DND-41 (cell line): ENCODE measurements at regions not wholly inside any gene's neighbourhood (a gene's known extent, or its start where the extent isn't known, plus 50 kb on each side); places are given as distances from the start of the nearest gene placed in this dataset.
"Not testable (repeated sequence)": the region's sequence is repeated elsewhere in the genome, so short reads cannot be mapped to it uniquely, and the experiment has no call there.

Source experiments
- ATAC-seq: fragments of 200-7000 bp; cut with Tn5 transposase; 3 replicates; pipeline ENCODE4 v1.9.1; 2021; ENCODE audit warnings: low read depth; ENCODE audit not compliant: insufficient read depth
- DNase-seq: peaks from one replicate; pipeline ENCODE4 v3.0.0-alpha.2; 2020
- H2AFZ ChIP-seq: 2 replicates; pipeline ENCODE4 v1.6.0; 2012; ENCODE audit warnings: low read depth, low read length
- H3K27ac ChIP-seq: 2 replicates; pipeline ENCODE4 v1.5.1; 2012; ENCODE audit warnings: low read length, inconsistent platforms
- H3K27me3 ChIP-seq: fragments of 200-600 bp; sonication (generic); 2 replicates; pipeline ENCODE4 v1.6.0; 2012; ENCODE audit warnings: low read length, mild to moderate bottlenecking, inconsistent platforms; ENCODE audit not compliant: insufficient read depth, poor library complexity
- H3K36me3 ChIP-seq: 2 replicates; pipeline ENCODE4 v1.5.1; 2012; ENCODE audit warnings: low read length, inconsistent platforms; ENCODE audit not compliant: insufficient read depth
- H3K4me1 ChIP-seq: 2 replicates; pipeline ENCODE4 v1.5.1; 2012; ENCODE audit warnings: mild to moderate bottlenecking, low read length; ENCODE audit not compliant: insufficient read depth
- H3K4me2 ChIP-seq: 2 replicates; pipeline ENCODE4 v1.6.0; 2012; ENCODE audit warnings: mild to moderate bottlenecking, moderate library complexity, low read length, inconsistent platforms; ENCODE audit not compliant: insufficient read depth
- H3K4me3 ChIP-seq, 2 experiments: fragments of 200-600 bp in 1 of 2; shearing (Covaris generic) in 1 of 2; 2 replicates each; pipeline ENCODE4 v1.5.1; 2012 to 2016; ENCODE audit warnings: inconsistent platforms in 2 of 2, low read length in 2 of 2, mild to moderate bottlenecking in 2 of 2, low read depth in 1 of 2, moderate library complexity in 1 of 2
- H3K79me2 ChIP-seq: 2 replicates; pipeline ENCODE4 v1.6.0; 2012; ENCODE audit warnings: low read length, inconsistent platforms; ENCODE audit not compliant: insufficient read depth
- H3K9ac ChIP-seq: 2 replicates; pipeline ENCODE4 v1.6.0; 2012; ENCODE audit warnings: low read depth, mild to moderate bottlenecking, inconsistent platforms, low read length, moderate library complexity
- H3K9me3 ChIP-seq: 2 replicates; pipeline ENCODE4 v1.5.1; 2012; ENCODE audit warnings: low read length, moderate library complexity, mild to moderate bottlenecking, inconsistent platforms; ENCODE audit not compliant: insufficient read depth, severe bottlenecking
- H4K20me1 ChIP-seq: 2 replicates; pipeline ENCODE4 v1.6.0; 2012; ENCODE audit warnings: low read length; ENCODE audit not compliant: insufficient read depth
- CTCF ChIP-seq: IDR thresholded peaks from 2 replicates; pipeline ENCODE4 v1.5.1; 2012; ENCODE audit warnings: borderline replicate concordance, low read length, moderate library complexity, mild to moderate bottlenecking; ENCODE audit not compliant: poor library complexity, severe bottlenecking; ENCODE audit errors: extremely low read depth
- EZH2 ChIP-seq: IDR thresholded peaks from 3 replicates; pipeline ENCODE4 v1.6.1; 2012; ENCODE audit warnings: borderline replicate concordance, low read depth, mild to moderate bottlenecking, moderate library complexity, low read length, inconsistent platforms; ENCODE audit not compliant: severe bottlenecking

GRCh38 chr1:173269490-173270230 is 62.5 kb upstream of the TNFSF4 start:
- DNase-seq (no peak), ATAC-seq (no peak)
- Histone ChIP-seq H3K4me1 (peaks cover 10% of the 10 kb centered on the region; the same call in 1 of the 2 replicates), H3K4me2 (no peak overlapping the region), H3K9me3 (peaks cover 2% of the 10 kb centered on the region), H3K36me3 (no peaks in the 10 kb centered on the region), H3K27ac (no peak overlapping the region), H3K27me3 (no peaks in the 10 kb centered on the region), H3K9ac (no peak overlapping the region), H3K4me3 (no peak overlapping the region), H4K20me1 (no peaks in the 10 kb centered on the region), H3K79me2 (no peaks in the 10 kb centered on the region), H2AFZ (no peak overlapping the region)
- no peak for TF ChIP-seq EZH2
- no peak for TF ChIP-seq CTCF

DNA sequence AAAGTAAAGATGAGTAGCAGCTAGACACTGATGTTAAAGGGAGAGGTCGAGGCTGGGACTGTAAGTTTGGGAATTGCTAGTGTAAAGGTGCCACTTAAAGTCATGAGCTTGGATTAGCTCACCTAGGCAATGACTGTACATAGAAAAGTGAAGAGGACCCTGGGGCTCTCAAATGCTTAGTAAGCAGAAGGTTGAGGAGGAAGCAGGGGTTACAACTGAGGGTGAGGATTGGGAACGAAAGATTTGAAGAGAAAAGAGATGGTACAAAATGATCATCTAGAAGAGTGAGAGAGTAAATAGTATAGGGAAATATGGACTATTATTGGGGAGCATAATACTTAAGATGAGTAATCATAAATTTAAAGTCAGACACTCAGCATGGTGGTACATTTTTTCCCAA is 63.1 kb upstream of the TNFSF4 start:
- Histone ChIP-seq H3K36me3 (no peaks in the 10 kb centered on the region), H4K20me1 (no peaks in the 10 kb centered on the region), H3K4me2 (no peak overlapping the region), H3K27ac (no peak overlapping the region), H3K9me3 (peaks cover 2% of the 10 kb centered on the region), H3K4me3 (no peak overlapping the region), H2AFZ (no peak overlapping the region), H3K79me2 (no peaks in the 10 kb centered on the region), H3K27me3 (no peaks in the 10 kb centered on the region), H3K9ac (no peak overlapping the region), H3K4me1 (peaks cover 10% of the 10 kb centered on the region; the same call in 1 of the 2 replicates)
- ATAC-seq = no peak
- TF ChIP-seq EZH2 (no peak), CTCF (no peak)
- DNase-seq = no peak

DNA sequence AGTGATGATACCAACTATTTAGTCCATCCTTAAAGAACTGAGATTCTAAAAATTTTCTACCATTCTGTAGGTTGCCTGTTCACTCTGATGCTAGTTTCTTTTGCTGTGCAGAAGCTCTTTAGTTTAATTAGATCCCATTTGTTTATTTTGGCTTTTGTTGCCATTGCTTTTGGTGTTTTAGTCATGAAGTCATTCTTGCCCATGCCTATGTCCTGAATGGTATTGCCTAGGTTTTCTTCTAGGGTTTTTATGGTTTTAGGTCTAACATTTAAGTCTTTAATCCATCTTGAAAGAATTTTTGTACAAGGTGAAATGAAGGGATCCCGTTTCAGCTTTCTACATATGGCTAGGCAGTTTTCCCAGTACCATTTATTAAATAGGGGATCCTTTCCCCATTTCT is 63.9 kb upstream of the TNFSF4 start:
- H2AFZ ChIP-seq, H3K4me3 ChIP-seq, H4K20me1 ChIP-seq, H3K4me1 ChIP-seq, ATAC-seq, H3K36me3 ChIP-seq, DNase-seq, H3K27ac ChIP-seq, H3K27me3 ChIP-seq, H3K4me2 ChIP-seq, H3K9ac ChIP-seq, H3K9me3 ChIP-seq, H3K79me2 ChIP-seq: not testable (repeated sequence)

DNA sequence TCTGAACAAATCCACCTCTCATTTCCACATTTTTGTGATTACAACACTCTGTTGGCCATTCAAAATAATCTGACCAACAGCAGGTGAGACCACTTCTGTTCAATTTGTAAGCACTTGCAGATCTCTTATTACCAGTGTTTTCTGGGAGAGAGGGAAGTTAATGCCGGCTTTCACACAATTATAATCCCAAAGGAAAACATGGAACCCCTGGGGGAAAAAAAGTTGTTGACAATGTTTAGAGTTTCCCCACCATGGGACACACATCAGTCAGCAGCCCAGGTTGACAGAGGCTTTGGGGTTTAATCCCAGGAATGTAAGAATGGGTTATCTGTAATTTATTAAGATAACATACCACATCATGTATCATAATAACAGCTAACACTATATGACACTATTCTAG is 68.4 kb upstream of the TNFSF4 start:
- Histone ChIP-seq H3K4me2 (no peak overlapping the region), H3K4me3 (no peak overlapping the region), H3K27ac (no peak overlapping the region), H3K79me2 (no peaks in the 10 kb centered on the region), H4K20me1 (no peaks in the 10 kb centered on the region), H3K27me3 (no peaks in the 10 kb centered on the region), H2AFZ (no peak overlapping the region), H3K4me1 (peaks cover 5% of the 10 kb centered on the region; the same call in 1 of the 2 replicates), H3K9me3 (peaks cover 2% of the 10 kb centered on the region), H3K9ac (no peak overlapping the region), H3K36me3 (no peaks in the 10 kb centered on the region)
- no peak for ATAC-seq
- TF ChIP-seq EZH2 = no peak
- no peak for TF ChIP-seq CTCF
- DNase-seq = no peak
